ENCODE measurements at regions not wholly inside any gene's neighbourhood (a gene's known extent, or its start where the extent isn't known, plus 50 kb on each side); places are given as distances from the start of the nearest gene placed in this dataset.

GRCh38 chr7:155161690-155162089 lies 91.6 kb downstream of the HTR5A start:
- in situ Hi-C loops (cut with MboI; ENCODE audit: low pct_ligation_motif_present in 1 of 4, low pct_unique_long_range_greater_than_20kb in 1 of 4, low sequenced_read_pairs in 3 of 4) (no loop called here), intact Hi-C loops (cut with DNase I; ENCODE audit: low total_unique reads) (no loop called here)
- TF ChIP-seq POLR2AphosphoS5 (IDR thresholded peaks at IDR 0.05): no peak
- TF ChIP-seq EP300 (IDR thresholded peaks at IDR 0.05; ENCODE audit: low read depth): no peak
- TF ChIP-seq, protein P1, sequence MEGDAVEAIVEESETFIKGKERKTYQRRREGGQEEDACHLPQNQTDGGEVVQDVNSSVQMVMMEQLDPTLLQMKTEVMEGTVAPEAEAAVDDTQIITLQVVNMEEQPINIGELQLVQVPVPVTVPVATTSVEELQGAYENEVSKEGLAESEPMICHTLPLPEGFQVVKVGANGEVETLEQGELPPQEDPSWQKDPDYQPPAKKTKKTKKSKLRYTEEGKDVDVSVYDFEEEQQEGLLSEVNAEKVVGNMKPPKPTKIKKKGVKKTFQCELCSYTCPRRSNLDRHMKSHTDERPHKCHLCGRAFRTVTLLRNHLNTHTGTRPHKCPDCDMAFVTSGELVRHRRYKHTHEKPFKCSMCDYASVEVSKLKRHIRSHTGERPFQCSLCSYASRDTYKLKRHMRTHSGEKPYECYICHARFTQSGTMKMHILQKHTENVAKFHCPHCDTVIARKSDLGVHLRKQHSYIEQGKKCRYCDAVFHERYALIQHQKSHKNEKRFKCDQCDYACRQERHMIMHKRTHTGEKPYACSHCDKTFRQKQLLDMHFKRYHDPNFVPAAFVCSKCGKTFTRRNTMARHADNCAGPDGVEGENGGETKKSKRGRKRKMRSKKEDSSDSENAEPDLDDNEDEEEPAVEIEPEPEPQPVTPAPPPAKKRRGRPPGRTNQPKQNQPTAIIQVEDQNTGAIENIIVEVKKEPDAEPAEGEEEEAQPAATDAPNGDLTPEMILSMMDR (IDR thresholded peaks at IDR 0.05): no peak
- TF ChIP-seq POLR2A (IDR thresholded peaks at IDR 0.05): no peak
- WGBS, 2 donors (ENCODE audit: low coverage in 1 of 2): 54 to 100% methylated on average over 2 to 5 of the region's 5 CpGs
- H3K9me3 ChIP-seq: no peaks in the 10 kb centered on the region
- DNase-seq: no peak
- H3K27me3 ChIP-seq: no peaks in the 10 kb centered on the region
- H3K4me1 ChIP-seq: peaks cover 0 to 4% (median 0%) of the 10 kb centered on the region in 4 donors
- no peak overlapping the region for H3K27ac ChIP-seq
- no peaks in the 10 kb centered on the region for H3K36me3 ChIP-seq
- no peak overlapping the region for H3K4me3 ChIP-seq

DNA sequence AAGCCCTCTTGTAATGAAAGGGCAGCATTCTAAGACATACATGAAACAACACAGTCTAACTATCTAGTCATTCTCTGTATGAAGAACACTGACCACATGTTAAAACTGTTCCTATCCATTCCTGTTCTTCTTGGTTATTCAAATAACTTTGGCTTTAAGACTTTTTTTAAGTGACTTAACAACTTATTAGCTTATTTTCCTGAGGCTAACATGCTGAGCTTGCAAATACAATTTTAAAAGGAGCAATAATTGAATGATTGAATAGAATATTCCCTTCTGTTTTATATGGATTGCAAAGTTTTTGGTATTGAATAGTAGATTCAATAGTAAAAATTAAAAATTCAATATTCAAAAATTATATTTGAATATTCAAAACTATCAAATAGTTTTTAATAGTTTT lies 92.3 kb downstream of the HTR5A start:
- Histone ChIP-seq H3K4me3 (no peak overlapping the region), H3K27me3 (no peaks in the 10 kb centered on the region), H3K4me1 (peaks cover 0 to 4% (median 0%) of the 10 kb centered on the region in 4 donors), H3K9me3 (no peaks in the 10 kb centered on the region), H3K36me3 (no peaks in the 10 kb centered on the region), H3K27ac (no peak overlapping the region)
- DNase-seq: no peak
- in situ Hi-C loops (cut with MboI; ENCODE audit: low pct_ligation_motif_present in 1 of 4, low pct_unique_long_range_greater_than_20kb in 1 of 4, low sequenced_read_pairs in 3 of 4): no loop called here
- TF ChIP-seq, protein P1 (IDR thresholded peaks at IDR 0.05): no peak
- TF ChIP-seq EP300 (IDR thresholded peaks at IDR 0.05; ENCODE audit: low read depth) (no peak), POLR2AphosphoS5 (IDR thresholded peaks at IDR 0.05) (no peak), POLR2A (IDR thresholded peaks at IDR 0.05) (no peak)
- intact Hi-C loops (cut with DNase I; ENCODE audit: low total_unique reads): no loop called here

DNA sequence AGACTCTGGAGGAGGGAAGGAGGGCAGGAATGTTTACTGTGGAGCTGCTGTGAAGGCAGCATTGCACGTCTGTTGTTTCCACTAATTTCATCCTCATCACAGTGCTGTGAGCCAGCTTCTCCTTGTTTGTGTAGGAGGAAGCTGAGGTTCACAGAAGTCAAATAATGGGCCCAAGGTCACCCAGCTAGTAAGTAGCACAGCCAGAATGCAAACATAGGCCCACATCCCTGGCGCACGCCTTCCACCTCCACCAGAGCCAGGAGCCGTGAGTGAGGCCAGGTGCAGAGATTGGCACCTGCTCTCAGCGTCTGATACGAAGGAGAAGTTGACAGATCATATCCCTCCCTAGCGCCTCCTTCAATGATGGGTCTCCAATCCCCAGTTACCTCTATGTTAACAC lies 93.6 kb downstream of the HTR5A start:
- TF ChIP-seq EP300 (IDR thresholded peaks at IDR 0.05; ENCODE audit: low read depth) (no peak), POLR2AphosphoS5 (IDR thresholded peaks at IDR 0.05) (no peak), POLR2A (IDR thresholded peaks at IDR 0.05) (no peak)
- TF ChIP-seq, protein P1 (IDR thresholded peaks at IDR 0.05): no peak
- intact Hi-C loops (cut with DNase I; ENCODE audit: low total_unique reads) (no loop called here), in situ Hi-C loops (cut with MboI; ENCODE audit: low pct_ligation_motif_present in 1 of 4, low pct_unique_long_range_greater_than_20kb in 1 of 4, low sequenced_read_pairs in 3 of 4) (no loop called here)
- no peaks in the 10 kb centered on the region for H3K27me3 ChIP-seq
- no peak overlapping the region for H3K4me3 ChIP-seq
- WGBS, 2 donors (ENCODE audit: low coverage in 1 of 2): 59% methylated on average over 7 of the region's 7 CpGs; no CpG with 5 or more reads in 1 of the 2 donors
- DNase-seq: no peak
- H3K27ac ChIP-seq: no peak overlapping the region
- H3K9me3 ChIP-seq: no peaks in the 10 kb centered on the region
- H3K36me3 ChIP-seq: no peaks in the 10 kb centered on the region
- peaks cover 0 to 4% (median 0%) of the 10 kb centered on the region in 4 donors for H3K4me1 ChIP-seq

DNA sequence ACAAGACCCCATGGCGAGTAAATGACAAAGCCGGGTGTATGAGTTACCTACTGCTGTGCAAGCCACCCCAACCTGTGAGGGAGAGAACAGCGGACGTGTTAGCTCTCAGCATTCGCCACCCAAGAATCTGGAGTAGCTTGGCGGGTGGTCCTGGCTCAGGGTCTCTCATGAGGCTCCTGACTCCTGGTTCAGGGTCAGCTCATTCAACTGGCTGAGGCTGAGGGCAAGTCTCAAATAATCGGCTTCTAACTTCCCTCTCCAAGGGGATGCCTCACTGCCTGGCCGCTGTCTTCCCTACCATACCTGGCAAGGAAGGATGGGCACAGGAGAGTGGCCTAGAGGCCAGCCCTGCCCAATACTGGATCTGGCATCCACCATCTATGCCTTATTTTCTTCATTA lies 94.2 kb downstream of the HTR5A start:
- H3K27ac ChIP-seq: no peak overlapping the region
- H3K27me3 ChIP-seq: no peaks in the 10 kb centered on the region
- H3K36me3 ChIP-seq: no peaks in the 10 kb centered on the region
- intact Hi-C loops (cut with DNase I; ENCODE audit: low total_unique reads): no loop called here
- peaks cover 0 to 4% (median 0%) of the 10 kb centered on the region in 4 donors for H3K4me1 ChIP-seq
- in situ Hi-C loops (cut with MboI; ENCODE audit: low pct_ligation_motif_present in 1 of 4, low pct_unique_long_range_greater_than_20kb in 1 of 4, low sequenced_read_pairs in 3 of 4): no loop called here
- 86% methylated on average over 8 of the region's 8 CpGs; no CpG with 5 or more reads in 1 of the 2 donors for WGBS, 2 donors (ENCODE audit: low coverage in 1 of 2)
- H3K9me3 ChIP-seq: no peaks in the 10 kb centered on the region
- no peak overlapping the region for H3K4me3 ChIP-seq
- no peak for DNase-seq
- TF ChIP-seq, protein P1 (IDR thresholded peaks at IDR 0.05): no peak
- TF ChIP-seq POLR2AphosphoS5 (IDR thresholded peaks at IDR 0.05) (no peak), EP300 (IDR thresholded peaks at IDR 0.05; ENCODE audit: low read depth) (no peak), POLR2A (IDR thresholded peaks at IDR 0.05) (no peak)
